WTC11 (cell line): ENCODE measurements at regions not wholly inside any gene's neighbourhood (a gene's known extent, or its start where the extent isn't known, plus 50 kb on each side); places are given as distances from the start of the nearest gene placed in this dataset.

Source experiments
- ATAC-seq: fragments of 200-7000 bp; cut with Tn5 transposase; 2 replicates; pipeline ENCODE4 v1.10.0; 2021; ENCODE audit warnings: mild to moderate bottlenecking, moderate library complexity
- CTCF ChIA-PET: fragments of 300-600 bp; sonication (Branson Sonifier 250); formaldehyde crosslinking; loops from one replicate; lab custom pipeline; 2021; ENCODE audit warnings: antibody characterized with exemption; lab: Charles Lee
- POLR2A ChIA-PET: fragments of 350-600 bp; sonication (Branson Sonifier 250); formaldehyde crosslinking; loops from one replicate; lab custom pipeline; 2021; ENCODE audit warnings: antibody characterized with exemption; lab: Charles Lee
- DNase-seq: peaks from one replicate; pipeline ENCODE4 v3.0.0; 2021; ENCODE audit warnings: low spot score
- H3K27ac Mint-ChIP-seq: 2 replicates; pipeline ENCODE4 v1.8.0; 2021; ENCODE audit warnings: mixed read lengths
- H3K27me3 Mint-ChIP-seq: 2 replicates; pipeline ENCODE4 v1.8.0; 2021; ENCODE audit warnings: low read depth, mild to moderate bottlenecking, moderate library complexity, mixed read lengths
- H3K36me3 Mint-ChIP-seq: 2 replicates; pipeline ENCODE4 v1.8.0; 2021; ENCODE audit warnings: mixed read lengths
- H3K4me1 Mint-ChIP-seq: 2 replicates; pipeline ENCODE4 v1.8.0; 2022; ENCODE audit warnings: mixed read lengths
- H3K4me3 Mint-ChIP-seq: 2 replicates; pipeline ENCODE4 v1.8.0; 2021; ENCODE audit warnings: mild to moderate bottlenecking, moderate library complexity, mixed read lengths
- H3K9me3 Mint-ChIP-seq: 2 replicates; pipeline ENCODE4 v1.8.0; 2021; ENCODE audit warnings: mixed read lengths
- GABPB1 ChIP-seq: sonication (generic); formaldehyde crosslinking; IDR thresholded peaks from 2 replicates; pipeline ENCODE4 v1.8.1; 2023; ENCODE audit warnings: mild to moderate bottlenecking, missing genetic modification reagents
- IRF2 ChIP-seq: sonication (generic); formaldehyde crosslinking; IDR thresholded peaks from 2 replicates; pipeline ENCODE4 v1.8.0; 2022; ENCODE audit warnings: low read depth, missing genetic modification reagents, borderline replicate concordance
- KAT7 ChIP-seq: sonication (generic); formaldehyde crosslinking; IDR thresholded peaks from 2 replicates; pipeline ENCODE4 v1.8.1; 2023; ENCODE audit warnings: missing genetic modification reagents, mild to moderate bottlenecking, borderline replicate concordance
- NFYB ChIP-seq: sonication (generic); formaldehyde crosslinking; conservative IDR thresholded peaks from 2 replicates; pipeline ENCODE4 v1.8.0; 2022; ENCODE audit warnings: low read depth, missing genetic modification reagents
- NR3C1 ChIP-seq: sonication (generic); formaldehyde crosslinking; conservative IDR thresholded peaks from 2 replicates; pipeline ENCODE4 v1.8.1; 2023; ENCODE audit warnings: low read depth, mild to moderate bottlenecking, missing genetic modification reagents
- SMAD3 ChIP-seq: sonication (generic); formaldehyde crosslinking; IDR thresholded peaks from 2 replicates; pipeline ENCODE4 v1.8.0; 2022; ENCODE audit warnings: missing genetic modification reagents, mild to moderate bottlenecking, borderline replicate concordance
- TCF7 ChIP-seq: sonication (generic); formaldehyde crosslinking; IDR thresholded peaks from 2 replicates; pipeline ENCODE4 v1.8.0; 2022; ENCODE audit warnings: mild to moderate bottlenecking, low read depth, missing genetic modification reagents, moderate library complexity
- ZNF317 ChIP-seq: sonication (generic); formaldehyde crosslinking; IDR thresholded peaks from 2 replicates; pipeline ENCODE4 v1.8.1; 2023; ENCODE audit warnings: low read depth, mild to moderate bottlenecking, moderate library complexity, missing genetic modification reagents, borderline replicate concordance
- ZNF396 ChIP-seq: fragments of 250-450 bp; sonication (Bioruptor Pico); IDR thresholded peaks from 2 replicates; pipeline ENCODE4 v1.8.0; 2021; ENCODE audit warnings: mild to moderate bottlenecking, moderate library complexity, borderline replicate concordance
- ZNF416 ChIP-seq: fragments of 250-450 bp; sonication (Bioruptor Pico); IDR thresholded peaks from 2 replicates; pipeline ENCODE4 v1.9.0; 2021; ENCODE audit warnings: mild to moderate bottlenecking, inconsistent platforms
- ZNF671 ChIP-seq: fragments of 250-450 bp; sonication (Bioruptor Pico); IDR thresholded peaks from 2 replicates; pipeline ENCODE4 v1.8.0; 2021; ENCODE audit warnings: mild to moderate bottlenecking
- TF ChIP-seq, protein P1 (sequence below): sonication (generic); formaldehyde crosslinking; IDR thresholded peaks from 2 replicates; pipeline ENCODE4 v1.8.0; 2022; ENCODE audit warnings: mild to moderate bottlenecking, missing genetic modification reagents
- TF ChIP-seq, protein P2 (sequence below): fragments of 250-450 bp; sonication (Bioruptor Pico); IDR thresholded peaks from 2 replicates; pipeline ENCODE4 v1.9.0; 2021; ENCODE audit warnings: mild to moderate bottlenecking
- TF ChIP-seq, protein P3 (sequence below): fragments of 250-450 bp; sonication (Bioruptor Pico); IDR thresholded peaks from 2 replicates; pipeline ENCODE4 v1.9.0; 2021; ENCODE audit warnings: moderate library complexity, mild to moderate bottlenecking, inconsistent platforms, borderline replicate concordance
- TF ChIP-seq, protein P4 (sequence below): sonication (generic); formaldehyde crosslinking; conservative IDR thresholded peaks from 2 replicates; pipeline ENCODE4 v1.8.1; 2023; ENCODE audit warnings: mild to moderate bottlenecking, low read depth, missing genetic modification reagents, moderate library complexity
- TF ChIP-seq, protein P5 (sequence below): sonication (generic); formaldehyde crosslinking; IDR thresholded peaks from 2 replicates; pipeline ENCODE4 v1.8.0; 2022; ENCODE audit warnings: missing genetic modification reagents

DNA sequence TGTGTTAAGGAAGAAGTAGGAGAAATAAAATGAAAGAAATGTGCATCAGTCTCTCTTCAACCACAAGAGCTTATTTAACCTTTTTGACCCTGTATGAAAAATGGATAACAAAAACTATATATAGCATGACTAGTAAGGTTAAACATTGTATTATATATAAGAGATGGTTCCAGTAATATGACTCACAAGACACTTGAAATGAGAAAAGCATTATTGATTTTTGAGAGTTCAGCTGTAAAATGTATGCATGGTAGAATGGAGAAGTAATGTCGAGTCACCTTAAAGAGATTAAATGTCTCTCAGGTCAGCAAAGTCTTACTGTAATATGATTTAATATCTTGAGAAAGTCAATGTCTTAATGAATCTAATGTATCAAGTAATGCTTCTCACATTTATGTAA is 860.9 kb downstream of the TAF11L14 start:
- Mint-ChIP-seq H3K36me3 (peaks cover 19% of the 10 kb centered on the region), H3K9me3 (peaks cover 25% of the 10 kb centered on the region), H3K4me1 (peaks cover 20% of the 10 kb centered on the region), H3K27me3 (0 out of 2 replicates have a peak, but pooled peaks cover 3% of the 10 kb centered on the region), H3K27ac (no peak overlapping the region), H3K4me3 (no peak overlapping the region)
- CTCF ChIA-PET, result no interaction called here
- TF ChIP-seq ZNF396 (CRISPR knock-in tag) (no peak), ZNF317 (CRISPR knock-in tag) (no peak), KAT7 (CRISPR knock-in tag) (no peak), IRF2 (CRISPR knock-in tag) (no peak), SMAD3 (no peak), GABPB1 (no peak), ZNF416 (CRISPR knock-in tag) (no peak), NR3C1 (CRISPR knock-in tag) (no peak)
- TF ChIP-seq, protein P1, sequence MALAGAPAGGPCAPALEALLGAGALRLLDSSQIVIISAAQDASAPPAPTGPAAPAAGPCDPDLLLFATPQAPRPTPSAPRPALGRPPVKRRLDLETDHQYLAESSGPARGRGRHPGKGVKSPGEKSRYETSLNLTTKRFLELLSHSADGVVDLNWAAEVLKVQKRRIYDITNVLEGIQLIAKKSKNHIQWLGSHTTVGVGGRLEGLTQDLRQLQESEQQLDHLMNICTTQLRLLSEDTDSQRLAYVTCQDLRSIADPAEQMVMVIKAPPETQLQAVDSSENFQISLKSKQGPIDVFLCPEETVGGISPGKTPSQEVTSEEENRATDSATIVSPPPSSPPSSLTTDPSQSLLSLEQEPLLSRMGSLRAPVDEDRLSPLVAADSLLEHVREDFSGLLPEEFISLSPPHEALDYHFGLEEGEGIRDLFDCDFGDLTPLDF (CRISPR knock-in tag), result no peak
- TF ChIP-seq, protein P2, sequence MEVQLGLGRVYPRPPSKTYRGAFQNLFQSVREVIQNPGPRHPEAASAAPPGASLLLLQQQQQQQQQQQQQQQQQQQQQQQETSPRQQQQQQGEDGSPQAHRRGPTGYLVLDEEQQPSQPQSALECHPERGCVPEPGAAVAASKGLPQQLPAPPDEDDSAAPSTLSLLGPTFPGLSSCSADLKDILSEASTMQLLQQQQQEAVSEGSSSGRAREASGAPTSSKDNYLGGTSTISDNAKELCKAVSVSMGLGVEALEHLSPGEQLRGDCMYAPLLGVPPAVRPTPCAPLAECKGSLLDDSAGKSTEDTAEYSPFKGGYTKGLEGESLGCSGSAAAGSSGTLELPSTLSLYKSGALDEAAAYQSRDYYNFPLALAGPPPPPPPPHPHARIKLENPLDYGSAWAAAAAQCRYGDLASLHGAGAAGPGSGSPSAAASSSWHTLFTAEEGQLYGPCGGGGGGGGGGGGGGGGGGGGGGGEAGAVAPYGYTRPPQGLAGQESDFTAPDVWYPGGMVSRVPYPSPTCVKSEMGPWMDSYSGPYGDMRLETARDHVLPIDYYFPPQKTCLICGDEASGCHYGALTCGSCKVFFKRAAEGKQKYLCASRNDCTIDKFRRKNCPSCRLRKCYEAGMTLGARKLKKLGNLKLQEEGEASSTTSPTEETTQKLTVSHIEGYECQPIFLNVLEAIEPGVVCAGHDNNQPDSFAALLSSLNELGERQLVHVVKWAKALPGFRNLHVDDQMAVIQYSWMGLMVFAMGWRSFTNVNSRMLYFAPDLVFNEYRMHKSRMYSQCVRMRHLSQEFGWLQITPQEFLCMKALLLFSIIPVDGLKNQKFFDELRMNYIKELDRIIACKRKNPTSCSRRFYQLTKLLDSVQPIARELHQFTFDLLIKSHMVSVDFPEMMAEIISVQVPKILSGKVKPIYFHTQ (CRISPR knock-in tag), result no peak
- TF ChIP-seq, protein P3, sequence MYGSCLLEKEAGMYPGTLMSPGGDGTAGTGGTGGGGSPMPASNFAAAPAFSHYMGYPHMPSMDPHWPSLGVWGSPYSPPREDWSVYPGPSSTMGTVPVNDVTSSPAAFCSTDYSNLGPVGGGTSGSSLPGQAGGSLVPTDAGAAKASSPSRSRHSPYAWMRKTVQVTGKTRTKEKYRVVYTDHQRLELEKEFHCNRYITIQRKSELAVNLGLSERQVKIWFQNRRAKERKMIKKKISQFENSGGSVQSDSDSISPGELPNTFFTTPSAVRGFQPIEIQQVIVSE (CRISPR knock-in tag), result no peak
- ATAC-seq, result no peak
- DNase-seq, result no peak
- POLR2A ChIA-PET, result no interaction called here

DNA sequence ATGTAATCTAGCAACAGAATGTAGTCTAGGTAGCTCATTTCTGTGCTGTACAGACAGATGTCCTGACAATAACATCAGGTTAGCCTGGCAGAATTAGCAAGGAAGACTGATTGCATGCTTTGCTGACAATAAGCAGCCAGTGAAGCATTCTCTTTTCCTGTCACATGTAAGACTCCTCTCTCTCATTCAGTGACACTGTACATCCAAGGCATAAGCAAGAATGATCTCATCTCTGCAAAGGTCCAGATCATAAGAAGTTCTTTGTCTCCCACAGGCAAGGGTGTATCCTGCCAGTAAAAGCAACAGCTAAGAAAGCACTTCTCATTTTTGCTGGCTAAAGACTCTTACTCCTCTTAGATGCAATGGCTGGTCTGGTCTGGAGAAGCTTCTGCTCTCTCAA is 861.8 kb downstream of the TAF11L14 start:
- ChIA-PET POLR2A (no interaction called here), CTCF (no interaction called here)
- Mint-ChIP-seq H3K4me1 (peaks cover 20% of the 10 kb centered on the region), H3K36me3 (peaks cover 19% of the 10 kb centered on the region), H3K9me3 (peaks cover 25% of the 10 kb centered on the region), H3K4me3 (no peak overlapping the region), H3K27ac (no peak overlapping the region), H3K27me3 (0 out of 2 replicates have a peak, but pooled peaks cover 3% of the 10 kb centered on the region)
- DNase-seq, result no peak
- no peak for TF ChIP-seq NFYB (CRISPR knock-in tag)
- no peak for TF ChIP-seq ZNF396 (CRISPR knock-in tag)
- TF ChIP-seq, protein P4, sequence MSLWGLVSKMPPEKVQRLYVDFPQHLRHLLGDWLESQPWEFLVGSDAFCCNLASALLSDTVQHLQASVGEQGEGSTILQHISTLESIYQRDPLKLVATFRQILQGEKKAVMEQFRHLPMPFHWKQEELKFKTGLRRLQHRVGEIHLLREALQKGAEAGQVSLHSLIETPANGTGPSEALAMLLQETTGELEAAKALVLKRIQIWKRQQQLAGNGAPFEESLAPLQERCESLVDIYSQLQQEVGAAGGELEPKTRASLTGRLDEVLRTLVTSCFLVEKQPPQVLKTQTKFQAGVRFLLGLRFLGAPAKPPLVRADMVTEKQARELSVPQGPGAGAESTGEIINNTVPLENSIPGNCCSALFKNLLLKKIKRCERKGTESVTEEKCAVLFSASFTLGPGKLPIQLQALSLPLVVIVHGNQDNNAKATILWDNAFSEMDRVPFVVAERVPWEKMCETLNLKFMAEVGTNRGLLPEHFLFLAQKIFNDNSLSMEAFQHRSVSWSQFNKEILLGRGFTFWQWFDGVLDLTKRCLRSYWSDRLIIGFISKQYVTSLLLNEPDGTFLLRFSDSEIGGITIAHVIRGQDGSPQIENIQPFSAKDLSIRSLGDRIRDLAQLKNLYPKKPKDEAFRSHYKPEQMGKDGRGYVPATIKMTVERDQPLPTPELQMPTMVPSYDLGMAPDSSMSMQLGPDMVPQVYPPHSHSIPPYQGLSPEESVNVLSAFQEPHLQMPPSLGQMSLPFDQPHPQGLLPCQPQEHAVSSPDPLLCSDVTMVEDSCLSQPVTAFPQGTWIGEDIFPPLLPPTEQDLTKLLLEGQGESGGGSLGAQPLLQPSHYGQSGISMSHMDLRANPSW, result no peak
- no peak for TF ChIP-seq ZNF671 (CRISPR knock-in tag)
- TF ChIP-seq TCF7, result no peak
- TF ChIP-seq, protein P5, sequence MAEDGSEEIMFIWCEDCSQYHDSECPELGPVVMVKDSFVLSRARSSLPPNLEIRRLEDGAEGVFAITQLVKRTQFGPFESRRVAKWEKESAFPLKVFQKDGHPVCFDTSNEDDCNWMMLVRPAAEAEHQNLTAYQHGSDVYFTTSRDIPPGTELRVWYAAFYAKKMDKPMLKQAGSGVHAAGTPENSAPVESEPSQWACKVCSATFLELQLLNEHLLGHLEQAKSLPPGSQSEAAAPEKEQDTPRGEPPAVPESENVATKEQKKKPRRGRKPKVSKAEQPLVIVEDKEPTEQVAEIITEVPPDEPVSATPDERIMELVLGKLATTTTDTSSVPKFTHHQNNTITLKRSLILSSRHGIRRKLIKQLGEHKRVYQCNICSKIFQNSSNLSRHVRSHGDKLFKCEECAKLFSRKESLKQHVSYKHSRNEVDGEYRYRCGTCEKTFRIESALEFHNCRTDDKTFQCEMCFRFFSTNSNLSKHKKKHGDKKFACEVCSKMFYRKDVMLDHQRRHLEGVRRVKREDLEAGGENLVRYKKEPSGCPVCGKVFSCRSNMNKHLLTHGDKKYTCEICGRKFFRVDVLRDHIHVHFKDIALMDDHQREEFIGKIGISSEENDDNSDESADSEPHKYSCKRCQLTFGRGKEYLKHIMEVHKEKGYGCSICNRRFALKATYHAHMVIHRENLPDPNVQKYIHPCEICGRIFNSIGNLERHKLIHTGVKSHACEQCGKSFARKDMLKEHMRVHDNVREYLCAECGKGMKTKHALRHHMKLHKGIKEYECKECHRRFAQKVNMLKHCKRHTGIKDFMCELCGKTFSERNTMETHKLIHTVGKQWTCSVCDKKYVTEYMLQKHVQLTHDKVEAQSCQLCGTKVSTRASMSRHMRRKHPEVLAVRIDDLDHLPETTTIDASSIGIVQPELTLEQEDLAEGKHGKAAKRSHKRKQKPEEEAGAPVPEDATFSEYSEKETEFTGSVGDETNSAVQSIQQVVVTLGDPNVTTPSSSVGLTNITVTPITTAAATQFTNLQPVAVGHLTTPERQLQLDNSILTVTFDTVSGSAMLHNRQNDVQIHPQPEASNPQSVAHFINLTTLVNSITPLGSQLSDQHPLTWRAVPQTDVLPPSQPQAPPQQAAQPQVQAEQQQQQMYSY (CRISPR knock-in tag), result no peak
- no peak for ATAC-seq
